ENCODE measurements at regions not wholly inside any gene's neighbourhood (a gene's known extent, or its start where the extent isn't known, plus 50 kb on each side); places are given as distances from the start of the nearest gene placed in this dataset.
A peak's percentile ranks its signal among the peaks of the same experiment; 100 is the strongest.

DNA sequence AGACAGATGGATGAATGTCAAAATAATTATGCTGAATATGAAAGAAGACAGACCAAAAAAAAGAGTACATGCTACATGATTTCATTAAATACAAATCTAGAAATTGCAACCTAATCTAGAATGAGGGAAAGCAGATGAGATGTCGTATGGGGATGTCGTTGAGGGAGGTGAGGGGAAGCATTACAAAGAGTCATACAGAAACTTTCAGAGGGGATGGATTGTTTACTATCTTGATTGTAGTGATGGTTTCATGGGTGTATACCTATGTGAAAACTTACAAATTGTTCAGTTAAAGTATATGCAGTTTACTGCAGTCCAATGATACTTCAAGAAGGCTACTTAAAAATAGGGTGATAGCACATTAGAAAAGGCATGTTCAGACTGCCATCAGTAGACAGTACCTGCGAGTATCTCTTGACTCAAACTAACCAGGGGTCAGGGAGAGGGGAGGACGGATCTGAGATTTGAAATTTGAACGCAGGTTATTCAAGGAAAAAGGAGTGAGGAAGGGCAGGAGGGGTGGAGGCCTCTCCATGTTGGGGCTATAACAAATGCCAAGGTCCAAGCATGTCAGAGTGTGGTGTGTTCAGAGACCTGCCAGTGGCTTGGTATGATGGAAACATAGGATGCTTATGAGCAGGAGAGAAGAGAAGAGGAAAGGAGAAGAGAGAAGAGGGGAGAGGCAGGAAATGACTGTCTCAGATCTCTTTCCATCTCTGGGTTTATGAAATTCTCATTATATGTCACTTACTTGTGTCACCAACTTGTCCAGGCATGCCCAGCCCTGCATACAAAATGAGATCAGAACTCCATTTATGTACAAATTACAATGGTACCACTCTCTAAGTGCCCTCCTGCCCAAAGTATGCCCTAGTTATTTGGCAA is 257.3 kb upstream of the CXCR4 start (continued):
- TF ChIP-seq ETV6 (conservative IDR thresholded peaks at IDR 0.05 in 1 of 2, IDR thresholded peaks at IDR 0.05 in 1 of 2; ENCODE audit: borderline replicate concordance in 1 of 2, low read depth in 1 of 2), result peak in 1 of 2 experiments; percentile 81; a peak in 2 of 4 replicates
- TF ChIP-seq IRF4 (IDR thresholded peaks at IDR 0.05; ENCODE audit: low read depth, low read length), result peak; percentile 63; the same call in 1 of the 2 replicates
- TF ChIP-seq SUZ12 (IDR thresholded peaks at IDR 0.05; ENCODE audit: unreplicated experiment), result no peak
- TF ChIP-seq ZBED1 (IDR thresholded peaks at IDR 0.05; ENCODE audit: borderline replicate concordance), result peak; percentile 74; the same call in 1 of the 2 replicates
- no peak for TF ChIP-seq USF1 (IDR thresholded peaks at IDR 0.05; ENCODE audit: borderline replicate concordance, extremely low read length, insufficient read depth, low read depth, low read length)
- peak; percentile 61; the same call in 1 of the 2 replicates for TF ChIP-seq FOXM1 (IDR thresholded peaks at IDR 0.05; ENCODE audit: low read depth, low read length)
- no peak for TF ChIP-seq NR2C2 (IDR thresholded peaks at IDR 0.05; ENCODE audit: borderline replicate concordance, control insufficient read depth, insufficient read length, low read depth)
- TF ChIP-seq ZBTB11 (CRISPR knock-in tag; IDR thresholded peaks at IDR 0.05), result no peak
- TF ChIP-seq BCL3 (IDR thresholded peaks at IDR 0.05; ENCODE audit: borderline replicate concordance, insufficient read depth, low read depth, low read length, poor library complexity, severe bottlenecking), result peak; percentile 70
- no peak for TF ChIP-seq NFXL1 (IDR thresholded peaks at IDR 0.05; ENCODE audit: borderline replicate concordance)
- TF ChIP-seq, protein P1, sequence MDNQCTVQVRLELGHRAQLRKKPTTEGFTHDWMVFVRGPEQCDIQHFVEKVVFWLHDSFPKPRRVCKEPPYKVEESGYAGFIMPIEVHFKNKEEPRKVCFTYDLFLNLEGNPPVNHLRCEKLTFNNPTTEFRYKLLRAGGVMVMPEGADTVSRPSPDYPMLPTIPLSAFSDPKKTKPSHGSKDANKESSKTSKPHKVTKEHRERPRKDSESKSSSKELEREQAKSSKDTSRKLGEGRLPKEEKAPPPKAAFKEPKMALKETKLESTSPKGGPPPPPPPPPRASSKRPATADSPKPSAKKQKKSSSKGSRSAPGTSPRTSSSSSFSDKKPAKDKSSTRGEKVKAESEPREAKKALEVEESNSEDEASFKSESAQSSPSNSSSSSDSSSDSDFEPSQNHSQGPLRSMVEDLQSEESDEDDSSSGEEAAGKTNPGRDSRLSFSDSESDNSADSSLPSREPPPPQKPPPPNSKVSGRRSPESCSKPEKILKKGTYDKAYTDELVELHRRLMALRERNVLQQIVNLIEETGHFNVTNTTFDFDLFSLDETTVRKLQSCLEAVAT (IDR thresholded peaks at IDR 0.05), result no peak
- no peak for TF ChIP-seq FOS (IDR thresholded peaks at IDR 0.05; ENCODE audit: borderline replicate concordance, extremely low read depth, insufficient read length)
- TF ChIP-seq NR2C1 (IDR thresholded peaks at IDR 0.05), result no peak
- no peak for TF ChIP-seq PRDM15 (CRISPR knock-in tag; IDR thresholded peaks at IDR 0.05)

Data from GM12878 (cell line).